Dendritic cell treated with granulocyte-macrophage colony-stimulating factor and Interleukin-4, amounts not matched to agents 40 ng/mL and 50 ng/mL, for 4 days (primary cell): ENCODE measurements at regions not wholly inside any gene's neighbourhood (a gene's known extent, or its start where the extent isn't known, plus 50 kb on each side); places are given as distances from the start of the nearest gene placed in this dataset.

Experiments
- H3K27ac Mint-ChIP-seq: one replicate; pipeline ENCODE4 v1.8.0; 2022; ENCODE audit warnings: mild to moderate bottlenecking, mixed read lengths
- H3K27me3 Mint-ChIP-seq: one replicate; pipeline ENCODE4 v1.8.0; 2022; ENCODE audit warnings: mild to moderate bottlenecking, mixed read lengths
- H3K36me3 Mint-ChIP-seq: one replicate; pipeline ENCODE4 v1.8.0; 2022; ENCODE audit warnings: low read depth, mixed read lengths
- H3K4me1 Mint-ChIP-seq: one replicate; pipeline ENCODE4 v1.8.0; 2022; ENCODE audit warnings: low read depth, mixed read lengths
- H3K4me3 Mint-ChIP-seq: one replicate; pipeline ENCODE4 v1.8.0; 2022; ENCODE audit warnings: mild to moderate bottlenecking, moderate library complexity, mixed read lengths
- H3K9me3 Mint-ChIP-seq: one replicate; pipeline ENCODE4 v1.8.0; 2022; ENCODE audit warnings: mixed read lengths
- intact Hi-C: fragments of 100-400 bp; cut with micrococcal nuclease; formaldehyde crosslinking; loops from one replicate; pipeline ENCODE4 v1.15.0; 2022

DNA sequence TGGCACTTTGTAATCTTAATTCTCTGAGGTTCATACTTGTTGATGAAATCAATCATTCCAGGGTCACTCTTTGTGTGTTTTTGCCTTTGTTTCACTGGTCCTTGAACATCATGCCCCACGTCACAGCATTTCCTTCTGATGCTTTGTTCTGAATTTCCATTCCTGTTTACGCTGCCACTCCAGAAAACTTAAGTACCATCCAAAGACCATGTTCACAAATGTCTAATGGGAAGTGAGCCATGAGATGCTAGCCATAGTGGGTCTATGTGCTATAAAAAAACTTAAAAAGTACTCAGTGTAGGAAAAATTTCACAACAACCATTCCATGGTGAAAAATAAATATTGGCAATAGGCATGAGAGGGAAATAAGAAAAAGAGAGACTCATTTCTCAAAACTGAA is 232.0 kb downstream of the IBTK start:
- Mint-ChIP-seq H3K36me3 (no peaks in the 10 kb centered on the region), H3K4me1 (peaks cover 10% of the 10 kb centered on the region), H3K27ac (no peak overlapping the region), H3K27me3 (no peaks in the 10 kb centered on the region), H3K4me3 (no peak overlapping the region), H3K9me3 (no peaks in the 10 kb centered on the region)
- intact Hi-C loops: no loop called here

DNA sequence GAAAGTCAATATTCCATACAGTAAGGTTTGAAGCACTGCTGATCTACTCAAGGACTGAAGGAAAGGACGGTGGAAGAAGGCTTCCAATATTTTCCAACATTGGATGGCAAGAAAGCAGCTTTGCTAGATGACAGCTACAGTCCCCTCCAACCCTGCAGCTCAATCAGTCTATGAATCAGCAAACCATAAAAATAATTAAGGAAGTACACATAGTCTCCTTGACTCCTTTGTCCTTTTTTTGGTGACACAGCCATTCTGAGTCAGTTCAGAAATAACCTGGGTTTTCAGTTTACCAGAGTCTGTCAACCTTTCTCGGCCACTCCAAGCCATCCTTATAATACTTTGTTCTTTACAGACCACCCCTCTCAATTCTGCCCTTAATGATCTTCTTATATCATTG is 232.5 kb downstream of the IBTK start:
- intact Hi-C loops: no loop called here
- H3K9me3 Mint-ChIP-seq: no peaks in the 10 kb centered on the region
- H3K4me1 Mint-ChIP-seq: peaks cover 10% of the 10 kb centered on the region
- H3K4me3 Mint-ChIP-seq: no peak overlapping the region
- H3K36me3 Mint-ChIP-seq: no peaks in the 10 kb centered on the region
- H3K27ac Mint-ChIP-seq: no peak overlapping the region
- no peaks in the 10 kb centered on the region for H3K27me3 Mint-ChIP-seq

DNA sequence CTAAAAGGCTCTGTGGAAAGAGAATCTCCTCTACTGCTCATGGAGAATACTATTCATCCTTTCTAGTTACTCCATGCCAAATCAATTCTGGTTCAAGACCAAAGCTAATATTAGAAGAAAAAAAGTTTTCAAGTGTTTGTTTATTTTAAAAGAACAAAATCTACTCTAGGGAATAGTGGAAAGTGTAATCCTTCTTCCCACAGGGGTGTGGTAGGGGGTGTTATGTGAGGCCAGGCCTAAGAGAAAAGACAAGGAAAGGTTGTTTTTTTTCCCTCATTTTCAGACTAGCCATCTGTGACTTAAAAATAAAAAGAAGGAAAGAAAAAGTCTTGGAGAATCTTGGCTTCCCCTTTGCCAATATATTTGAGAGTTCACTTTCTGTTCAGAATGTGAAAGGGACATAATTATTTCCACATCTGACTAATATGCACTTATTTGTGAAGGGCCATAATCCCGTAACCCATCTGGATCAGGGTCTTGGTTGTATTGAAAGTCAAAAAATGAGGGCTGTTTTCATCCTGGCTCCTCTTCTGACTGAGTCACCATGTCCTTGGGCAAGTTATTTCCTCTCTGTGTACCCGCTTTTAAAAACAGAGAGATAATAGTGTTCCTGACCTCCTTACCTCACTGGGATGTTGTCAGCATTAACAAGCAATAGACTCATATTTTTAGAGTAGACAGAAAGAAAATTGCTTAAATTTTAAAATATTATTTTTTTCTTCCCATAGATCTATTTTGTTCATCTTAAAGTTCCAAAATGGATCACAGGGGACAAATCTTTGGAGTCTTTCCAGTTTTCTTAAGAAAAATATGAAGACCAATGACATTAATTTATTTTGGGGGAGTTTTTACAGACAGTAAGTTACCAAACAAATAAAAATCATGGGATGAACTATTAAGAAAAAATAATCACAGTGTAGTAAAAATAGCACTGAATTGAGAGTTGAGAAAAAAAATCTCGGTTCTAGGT is 233.7 kb downstream of the IBTK start:
- no peak overlapping the region for H3K27ac Mint-ChIP-seq
- no peaks in the 10 kb centered on the region for H3K36me3 Mint-ChIP-seq
- intact Hi-C loops: no loop called here
- no peaks in the 10 kb centered on the region for H3K9me3 Mint-ChIP-seq
- H3K27me3 Mint-ChIP-seq: no peaks in the 10 kb centered on the region
- peaks cover 10% of the 10 kb centered on the region for H3K4me1 Mint-ChIP-seq
- no peak overlapping the region for H3K4me3 Mint-ChIP-seq

DNA sequence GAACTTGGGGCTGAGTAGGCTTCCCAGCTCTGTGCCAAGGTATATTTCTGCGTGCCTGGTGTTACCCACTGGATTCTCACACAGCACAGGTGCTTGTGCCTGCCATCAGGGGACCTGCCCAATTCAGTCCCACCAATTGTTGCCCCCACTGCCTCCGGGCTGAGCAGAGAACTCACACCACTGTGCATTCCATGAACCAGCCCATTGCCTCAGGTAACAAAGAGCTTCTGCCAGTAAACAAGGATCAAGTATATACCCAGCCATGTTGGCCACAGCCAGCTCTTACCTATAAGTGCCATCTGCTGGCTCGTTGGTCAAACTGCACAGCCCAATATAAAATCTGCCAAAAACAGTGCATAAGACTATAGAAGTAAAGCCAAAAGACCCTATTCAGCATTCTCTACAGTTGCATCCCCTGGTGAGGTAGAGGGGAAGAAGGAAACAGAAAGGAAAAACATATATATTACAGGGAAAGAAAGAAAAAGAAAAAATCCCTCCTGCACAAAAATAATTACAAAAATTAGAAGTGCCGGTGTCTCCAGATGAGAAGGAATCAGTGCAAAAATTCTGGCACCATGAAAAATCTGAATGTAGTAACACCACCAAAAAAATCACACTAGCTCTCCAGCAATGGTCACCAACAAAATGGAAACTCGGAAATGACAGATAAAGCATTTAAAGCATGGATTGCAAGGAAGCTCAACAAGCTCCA is 241.4 kb downstream of the IBTK start:
- intact Hi-C loops: no loop called here
- no peaks in the 10 kb centered on the region for H3K27me3 Mint-ChIP-seq
- no peak overlapping the region for H3K27ac Mint-ChIP-seq
- H3K36me3 Mint-ChIP-seq: no peaks in the 10 kb centered on the region
- H3K4me1 Mint-ChIP-seq: peaks cover 8% of the 10 kb centered on the region
- no peak overlapping the region for H3K4me3 Mint-ChIP-seq
- H3K9me3 Mint-ChIP-seq: peaks cover 25% of the 10 kb centered on the region

DNA sequence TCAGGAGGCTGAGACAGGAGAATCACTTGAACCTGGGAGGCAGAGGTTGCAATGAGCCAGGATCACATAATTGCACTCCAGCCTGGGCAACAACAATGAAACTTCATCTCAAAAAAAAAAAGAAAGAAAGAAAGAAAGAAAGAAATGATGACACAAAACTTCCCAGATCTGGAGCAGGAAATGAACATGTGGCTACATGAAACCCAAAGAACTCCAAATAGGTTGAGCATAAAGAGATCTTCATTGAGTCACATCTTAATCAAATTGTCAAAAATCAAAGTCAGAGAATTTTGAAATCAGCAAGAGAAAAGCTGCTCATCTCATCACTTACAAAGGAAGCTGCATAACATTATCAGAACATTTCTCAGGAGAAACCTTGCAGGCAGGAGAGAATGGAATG is 247.0 kb downstream of the IBTK start:
- intact Hi-C loops: loop anchor here (5.0 kb wide), 1 partner anchor 248 kb away; the partner anchor contains the start of gene TENT5A

DNA sequence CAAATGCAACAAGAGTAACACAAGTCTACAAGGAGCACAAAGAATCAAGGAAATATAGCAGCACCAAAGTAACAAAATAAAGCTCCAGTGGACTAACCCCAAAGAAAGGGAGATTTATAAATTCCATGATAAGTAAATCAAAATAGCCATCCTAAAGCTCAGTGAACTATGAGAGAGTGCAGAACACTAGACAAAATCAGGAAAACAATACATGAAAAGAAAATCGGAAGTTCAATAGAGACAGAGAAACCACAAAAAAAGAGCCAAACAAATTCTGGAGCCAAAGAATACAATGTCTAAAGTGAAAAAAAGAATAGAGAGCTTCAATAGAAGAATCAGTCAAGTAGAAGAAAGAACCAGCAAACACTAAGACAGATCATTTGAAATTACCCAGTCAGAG is 247.3 kb upstream of the TENT5A start:
- intact Hi-C loops: loop anchor here (5.0 kb wide), 1 partner anchor 248 kb away; the partner anchor contains the start of gene TENT5A
- Mint-ChIP-seq H3K4me1 (peaks cover 24% of the 10 kb centered on the region), H3K27me3 (no peaks in the 10 kb centered on the region), H3K27ac (no peak overlapping the region), H3K36me3 (no peaks in the 10 kb centered on the region), H3K9me3 (no peaks in the 10 kb centered on the region), H3K4me3 (no peak overlapping the region)

More for the DNA sequence above, 247.0 kb downstream of the IBTK start:
- Mint-ChIP-seq H3K36me3 (no peaks in the 10 kb centered on the region), H3K27ac (no peak overlapping the region), H3K4me1 (peaks cover 25% of the 10 kb centered on the region), H3K4me3 (no peak overlapping the region), H3K27me3 (no peaks in the 10 kb centered on the region), H3K9me3 (peaks cover 7% of the 10 kb centered on the region)

DNA sequence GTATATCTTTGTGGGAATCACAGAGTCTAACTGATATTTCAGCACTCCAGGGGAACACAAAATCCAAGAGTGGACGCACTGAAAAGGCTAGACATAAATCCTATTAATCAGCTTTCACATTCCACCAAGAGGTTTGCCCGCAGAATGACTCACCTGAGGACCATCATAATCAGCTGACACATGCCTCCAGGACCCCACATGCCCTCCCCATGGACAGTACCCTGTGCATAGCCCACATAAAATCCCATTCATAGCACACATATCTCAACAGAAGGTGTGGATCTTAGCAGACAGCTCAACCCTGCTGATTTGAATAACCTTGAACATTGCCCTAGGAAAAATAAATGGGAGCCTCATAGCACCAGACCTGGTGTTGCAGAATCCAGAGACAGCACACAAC is 246.8 kb upstream of the TENT5A start:
- intact Hi-C loops: no loop called here
- no peak overlapping the region for H3K27ac Mint-ChIP-seq

DNA sequence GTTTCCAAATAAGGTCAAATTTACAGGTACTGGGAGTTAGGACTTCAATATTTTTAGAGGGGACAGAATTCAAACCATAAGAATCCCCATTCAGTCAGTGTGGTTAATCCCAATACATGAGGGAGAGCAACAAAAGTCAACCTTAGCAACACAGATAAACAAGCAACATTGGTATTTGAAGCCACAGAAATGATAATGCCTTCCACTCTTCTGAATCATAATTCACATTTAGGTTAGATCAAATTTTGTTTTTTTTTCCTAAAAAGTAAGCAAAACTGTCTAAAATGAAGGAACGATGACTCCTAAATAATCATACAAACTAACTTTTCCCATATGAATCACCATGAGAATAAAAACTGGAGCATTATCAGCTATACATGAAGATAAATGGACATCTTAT is 246.0 kb upstream of the TENT5A start:
- no peaks in the 10 kb centered on the region for H3K9me3 Mint-ChIP-seq
- no peak overlapping the region for H3K4me3 Mint-ChIP-seq
- no peak overlapping the region for H3K27ac Mint-ChIP-seq
- H3K36me3 Mint-ChIP-seq: no peaks in the 10 kb centered on the region
- intact Hi-C loops: no loop called here
- H3K4me1 Mint-ChIP-seq: peaks cover 24% of the 10 kb centered on the region
- no peaks in the 10 kb centered on the region for H3K27me3 Mint-ChIP-seq

More for the DNA sequence above, 246.8 kb upstream of the TENT5A start:
- H3K9me3 Mint-ChIP-seq: no peaks in the 10 kb centered on the region
- H3K4me3 Mint-ChIP-seq: no peak overlapping the region
- peaks cover 24% of the 10 kb centered on the region for H3K4me1 Mint-ChIP-seq
- no peaks in the 10 kb centered on the region for H3K27me3 Mint-ChIP-seq
- no peaks in the 10 kb centered on the region for H3K36me3 Mint-ChIP-seq

DNA sequence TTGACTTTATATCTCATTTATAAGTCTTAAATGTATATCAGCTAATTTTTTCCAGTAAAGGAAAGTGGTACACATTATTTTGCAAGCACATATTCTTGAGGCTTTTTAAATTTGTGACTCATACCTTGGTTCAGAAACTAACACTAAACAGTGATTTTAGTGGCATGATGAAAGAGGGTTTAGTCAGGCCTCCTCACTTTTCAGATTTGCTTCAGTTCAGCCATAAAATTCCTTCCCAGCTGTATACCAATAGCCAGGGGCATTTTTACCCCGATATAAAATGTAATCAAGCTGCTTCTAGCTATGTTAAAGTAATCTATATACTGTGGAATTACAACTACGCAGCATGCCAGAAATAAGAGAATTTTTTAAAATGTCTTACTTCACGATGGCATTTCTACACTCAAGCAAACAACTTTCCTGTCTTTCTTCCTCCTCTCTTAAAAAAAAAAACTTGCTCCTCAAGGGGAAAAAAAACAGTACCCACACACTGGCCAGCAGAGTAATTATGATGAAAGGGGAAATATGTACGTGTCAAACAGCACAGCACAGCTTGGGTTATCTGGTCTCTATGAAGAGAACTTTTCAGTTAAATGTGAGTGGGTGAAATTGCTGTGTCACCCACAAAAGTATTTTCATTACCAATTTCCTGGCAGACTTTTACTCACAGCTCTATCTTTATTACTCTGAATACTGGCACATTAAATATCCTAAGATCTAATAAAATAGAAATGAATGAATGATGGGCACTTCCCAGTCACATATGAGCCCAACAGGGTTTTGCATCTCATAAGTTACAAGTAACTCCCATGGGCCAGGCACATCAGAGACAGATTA is 244.8 kb upstream of the TENT5A start:
- H3K9me3 Mint-ChIP-seq: no peaks in the 10 kb centered on the region
- no peaks in the 10 kb centered on the region for H3K36me3 Mint-ChIP-seq
- intact Hi-C loops: no loop called here
- H3K27ac Mint-ChIP-seq: peak overlapping the region; percentile 51
- H3K4me1 Mint-ChIP-seq: peaks cover 24% of the 10 kb centered on the region
- no peaks in the 10 kb centered on the region for H3K27me3 Mint-ChIP-seq
- H3K4me3 Mint-ChIP-seq: no peak overlapping the region

DNA sequence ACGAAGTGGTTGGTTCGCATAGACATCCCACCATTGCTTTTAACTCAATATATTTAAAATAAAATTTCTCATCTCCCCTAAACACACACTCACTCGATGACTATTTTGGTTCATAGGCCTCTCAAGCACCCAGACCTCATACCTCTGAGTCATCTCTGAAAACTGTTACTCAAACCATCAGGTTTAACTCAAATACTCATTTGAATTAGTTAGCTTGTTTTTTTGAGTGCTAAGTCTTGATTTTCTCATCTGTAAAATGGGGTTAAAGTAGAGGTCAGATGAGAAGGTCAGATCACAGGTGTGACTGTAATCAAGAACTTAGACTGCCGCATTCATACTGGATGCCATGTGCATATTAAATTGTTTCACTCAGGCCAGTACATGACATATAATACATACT is 243.9 kb upstream of the TENT5A start:
- H3K4me3 Mint-ChIP-seq: no peak overlapping the region

DNA sequence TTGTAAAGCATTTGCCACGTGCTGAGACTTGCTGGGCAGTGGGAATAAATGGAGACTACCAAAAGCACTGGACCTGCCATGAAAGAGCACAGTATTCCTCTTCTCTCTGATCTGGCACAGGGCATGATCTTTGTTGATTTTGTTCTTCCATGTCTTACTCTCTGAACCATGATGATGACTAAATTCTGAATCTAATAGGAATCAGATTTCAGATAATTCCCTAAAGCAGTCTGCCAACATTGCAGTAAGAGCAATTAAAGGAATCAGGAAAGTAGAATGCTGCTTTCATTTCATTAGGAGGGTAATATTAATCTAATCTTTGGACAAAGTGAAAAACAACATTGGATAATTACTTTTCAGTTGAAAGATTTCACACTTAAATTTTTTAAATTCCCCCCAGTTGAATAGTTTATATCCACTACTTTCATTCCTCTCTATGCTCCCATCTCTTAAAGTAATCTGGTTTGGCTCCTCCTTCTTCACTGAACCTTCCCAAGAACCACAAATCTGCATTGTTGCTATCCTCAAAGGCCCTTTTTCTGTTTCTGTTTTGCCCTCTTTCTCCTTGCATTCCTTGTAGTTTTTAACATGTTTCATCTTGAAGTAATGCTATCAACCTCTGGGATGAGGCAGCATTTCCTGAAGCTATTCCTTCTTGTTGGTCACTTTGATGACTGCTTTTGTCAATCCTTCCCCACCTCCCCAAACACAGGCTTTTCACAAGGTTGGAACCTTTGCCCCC is 243.2 kb upstream of the TENT5A start:
- Mint-ChIP-seq H3K36me3 (no peaks in the 10 kb centered on the region), H3K4me3 (no peak overlapping the region), H3K27me3 (no peaks in the 10 kb centered on the region), H3K9me3 (no peaks in the 10 kb centered on the region), H3K4me1 (peaks cover 24% of the 10 kb centered on the region), H3K27ac (no peak overlapping the region)
- intact Hi-C loops: no loop called here

More for the DNA sequence above, 243.9 kb upstream of the TENT5A start:
- Mint-ChIP-seq H3K27me3 (no peaks in the 10 kb centered on the region), H3K27ac (no peak overlapping the region), H3K9me3 (no peaks in the 10 kb centered on the region), H3K4me1 (peaks cover 24% of the 10 kb centered on the region), H3K36me3 (no peaks in the 10 kb centered on the region)
- intact Hi-C loops: no loop called here

DNA sequence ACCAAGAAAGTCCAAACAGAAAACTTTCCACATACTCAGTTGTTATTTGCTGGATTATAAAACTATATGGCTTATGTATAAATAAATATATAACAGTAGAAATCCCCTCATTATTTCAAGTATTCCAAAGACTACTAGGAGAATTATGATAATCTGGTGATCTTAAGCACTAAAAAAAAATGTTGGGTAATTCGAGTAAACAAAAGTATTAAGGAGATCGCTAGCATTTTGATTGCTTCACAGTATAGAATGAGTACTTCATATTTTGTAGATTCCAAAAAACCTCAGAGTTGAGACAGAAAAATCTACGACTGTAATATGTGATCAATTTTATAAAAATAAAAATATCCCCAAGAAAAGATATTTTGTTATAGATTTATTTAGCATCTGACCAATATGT is 236.4 kb upstream of the TENT5A start:
- no peaks in the 10 kb centered on the region for H3K9me3 Mint-ChIP-seq
- no peaks in the 10 kb centered on the region for H3K27me3 Mint-ChIP-seq
- no peak overlapping the region for H3K4me3 Mint-ChIP-seq
- no peaks in the 10 kb centered on the region for H3K36me3 Mint-ChIP-seq
- intact Hi-C loops: no loop called here
- H3K27ac Mint-ChIP-seq: no peak overlapping the region
- H3K4me1 Mint-ChIP-seq: no peaks in the 10 kb centered on the region

DNA sequence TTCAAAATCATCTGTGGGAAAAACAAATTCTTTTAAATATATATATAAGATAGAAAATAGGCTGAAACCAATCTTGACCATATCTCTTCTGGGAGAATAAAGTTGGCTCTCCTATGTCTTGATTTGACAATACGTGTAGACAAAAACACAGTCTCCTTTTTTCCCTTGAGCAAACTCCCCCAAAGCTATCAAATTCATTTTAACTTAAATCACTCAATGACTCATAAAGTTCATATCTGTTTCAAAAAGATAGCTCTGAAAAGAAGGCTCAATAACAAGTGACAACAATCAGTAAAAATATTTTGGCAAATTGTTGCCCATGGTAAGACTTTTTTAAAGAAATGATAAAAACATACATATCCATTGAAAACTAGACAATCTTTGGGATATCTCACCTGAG is 236.0 kb upstream of the TENT5A start:
- Mint-ChIP-seq H3K9me3 (no peaks in the 10 kb centered on the region), H3K4me1 (no peaks in the 10 kb centered on the region), H3K4me3 (no peak overlapping the region), H3K27me3 (no peaks in the 10 kb centered on the region), H3K27ac (no peak overlapping the region), H3K36me3 (no peaks in the 10 kb centered on the region)
- intact Hi-C loops: no loop called here
